GM18502 (cell line): ENCODE measurements at regions not wholly inside any gene's neighbourhood (a gene's known extent, or its start where the extent isn't known, plus 50 kb on each side); places are given as distances from the start of the nearest gene placed in this dataset.
"Not testable (repeated sequence)": the region's sequence is repeated elsewhere in the genome, so short reads cannot be mapped to it uniquely, and the experiment has no call there.

Experiments used
- ATAC-seq: cut with Tn5 transposase; IDR thresholded peaks from one replicate; pipeline ENCODE4 v1.9.1; 2021; ENCODE audit warnings: mild to moderate bottlenecking; ENCODE audit not compliant: unreplicated experiment, poor library complexity

GRCh38 chr14:49164074-49164473 is 422.1 kb downstream of the RPS29 start:
- ATAC-seq = no peak

- no peak for ATAC-seq
Observed at GRCh38 chr14:49160983-49161382, 425.2 kb downstream of the RPS29 start.

DNA sequence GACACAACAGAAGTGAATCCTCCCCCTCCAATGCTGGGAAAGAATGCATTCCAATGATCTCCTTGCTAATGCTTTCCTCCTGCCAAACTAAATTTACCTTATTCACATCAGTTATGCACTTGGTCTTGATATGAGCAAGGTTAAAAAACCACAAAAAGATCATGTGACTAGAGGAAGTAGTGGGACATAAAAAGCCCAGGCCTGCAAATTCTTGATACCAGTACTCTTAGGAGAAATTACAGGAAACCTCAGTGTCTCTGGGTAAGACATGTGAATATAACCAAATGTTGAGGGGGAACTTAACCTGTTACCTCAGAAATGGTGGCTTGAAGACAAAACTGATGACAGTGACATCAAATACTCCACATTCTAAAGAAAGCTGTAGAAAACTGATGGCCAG is 427.1 kb downstream of the RPS29 start:
- no peak for ATAC-seq

DNA sequence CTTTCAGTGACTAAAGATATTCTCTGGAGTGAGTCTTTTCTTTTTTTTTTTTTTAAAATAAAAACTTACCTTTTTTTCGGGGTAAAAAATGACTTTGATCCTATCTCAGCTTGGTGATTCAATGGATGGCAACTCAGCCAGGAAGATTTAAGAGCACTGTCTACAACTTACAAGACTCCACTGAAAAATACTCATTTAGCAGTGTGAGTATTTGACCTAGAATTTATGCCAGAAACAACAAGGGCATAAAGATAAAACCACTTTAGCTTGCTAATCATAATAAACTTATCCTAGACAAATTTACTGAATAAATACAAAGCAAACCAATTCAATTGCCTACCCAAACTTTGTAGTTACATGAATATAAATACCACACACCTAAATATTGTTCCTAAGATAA is 446.6 kb downstream of the RPS29 start:
- ATAC-seq = no peak

- ATAC-seq = no peak
Observed at GRCh38 chr14:49134940-49135339, 451.2 kb downstream of the RPS29 start.

- no peak for ATAC-seq
Observed at GRCh38 chr14:49121246-49121645, 464.9 kb downstream of the RPS29 start.

DNA sequence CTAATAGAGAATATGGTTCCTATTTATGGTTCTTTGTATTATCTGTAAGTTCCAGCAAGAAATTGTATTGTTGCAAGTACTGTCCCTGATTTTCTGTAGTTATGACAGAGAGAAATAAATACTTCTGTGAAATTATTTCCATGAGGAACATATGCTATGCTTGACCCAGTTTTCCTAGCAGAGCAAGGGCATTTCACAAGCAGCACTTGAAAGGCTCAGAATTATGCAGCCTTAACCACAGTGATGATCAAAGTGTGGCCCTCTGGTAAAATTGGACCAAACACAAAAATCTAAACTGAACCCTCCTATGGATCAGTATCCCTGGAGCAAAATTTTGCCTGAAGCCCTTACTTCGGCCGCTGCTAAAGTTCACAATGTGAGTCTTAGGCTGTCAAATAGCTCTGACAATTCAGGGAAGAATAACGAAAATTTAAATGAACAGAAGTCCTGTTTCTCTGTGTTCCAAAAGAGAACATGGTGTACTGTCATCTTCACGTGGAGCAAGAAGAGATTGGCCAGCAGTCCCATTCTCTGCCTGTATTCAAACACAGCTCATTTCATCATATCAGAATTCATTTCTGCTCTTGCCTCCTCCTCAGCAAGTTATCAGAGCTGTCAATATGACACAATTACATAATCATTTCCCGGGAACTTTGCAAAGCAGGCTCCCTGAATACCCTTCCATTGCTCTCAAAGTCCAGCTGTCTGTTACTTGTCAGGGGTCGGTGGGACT is 471.9 kb downstream of the RPS29 start:
- no peak for ATAC-seq

DNA sequence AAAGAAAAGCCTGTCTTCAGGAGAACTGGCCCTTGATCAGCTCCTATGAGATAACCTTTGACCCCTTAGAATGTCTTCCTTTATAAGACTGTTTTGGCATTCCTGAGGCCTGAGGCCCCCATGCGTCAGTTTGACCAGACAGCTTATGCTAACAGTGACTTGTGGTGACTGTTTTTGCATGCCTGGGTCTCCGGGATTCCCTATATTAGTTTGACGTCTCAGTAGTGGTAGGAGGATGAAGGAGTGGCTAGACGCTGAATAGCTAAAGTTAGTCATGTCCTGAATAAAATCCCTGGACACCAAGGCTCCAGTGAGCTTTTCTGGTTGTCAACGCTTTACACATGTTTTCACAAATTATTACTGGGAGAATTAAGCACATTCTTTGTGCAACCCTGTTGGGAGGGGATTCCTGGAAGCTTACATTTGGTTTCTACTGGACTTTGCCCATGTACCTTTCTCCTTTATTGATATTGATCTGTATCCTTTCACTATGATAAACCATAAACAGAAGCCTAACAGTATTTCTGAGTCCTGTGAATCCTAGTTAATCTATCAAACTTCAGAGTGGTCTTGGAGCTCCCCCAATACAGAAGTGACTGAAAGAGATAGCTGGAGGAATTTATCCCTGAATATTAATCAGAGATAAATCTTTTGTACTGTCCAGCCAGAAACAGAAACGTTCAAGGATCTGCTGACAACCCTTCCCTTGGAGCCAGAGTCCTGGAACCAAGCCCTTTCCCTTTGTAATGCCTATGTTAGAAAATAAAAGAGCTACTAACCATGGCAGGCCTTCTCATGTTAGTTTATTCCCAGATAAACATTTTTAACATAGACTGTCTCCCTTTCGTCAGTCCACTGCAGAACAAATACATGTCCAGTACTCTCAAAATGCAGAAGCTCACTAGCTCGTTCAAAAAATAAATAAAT is 479.2 kb downstream of the RPS29 start:
- ATAC-seq = no peak

GRCh38 chr14:49105956-49106355 is 480.2 kb downstream of the RPS29 start:
- ATAC-seq = no peak

GRCh38 chr14:49105512-49105911 is 480.7 kb downstream of the RPS29 start:
- ATAC-seq = no peak

- ATAC-seq = no peak
Observed at GRCh38 chr14:49092345-49092744, 493.8 kb downstream of the RPS29 start.

- no peak for ATAC-seq
Observed at GRCh38 chr14:49089107-49089506, 497.1 kb downstream of the RPS29 start.

DNA sequence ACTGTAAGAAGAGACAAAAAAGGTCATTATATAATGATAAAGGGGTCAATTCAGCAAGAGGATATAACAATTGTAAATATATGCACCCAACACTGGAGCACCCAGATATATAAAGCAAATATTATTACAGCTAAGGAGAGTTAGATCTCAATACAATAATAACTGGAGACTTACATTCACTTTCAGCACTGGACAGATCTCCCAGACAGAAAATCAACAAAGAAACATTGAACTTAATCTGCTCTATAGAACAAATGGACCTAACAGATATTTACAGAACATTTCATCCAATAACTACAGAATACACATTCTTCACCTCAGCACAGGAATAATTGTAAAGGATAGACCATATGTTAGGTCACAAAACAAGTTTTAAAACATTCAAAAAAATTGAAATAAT is 512.9 kb downstream of the RPS29 start:
- ATAC-seq = not testable (repeated sequence)

DNA sequence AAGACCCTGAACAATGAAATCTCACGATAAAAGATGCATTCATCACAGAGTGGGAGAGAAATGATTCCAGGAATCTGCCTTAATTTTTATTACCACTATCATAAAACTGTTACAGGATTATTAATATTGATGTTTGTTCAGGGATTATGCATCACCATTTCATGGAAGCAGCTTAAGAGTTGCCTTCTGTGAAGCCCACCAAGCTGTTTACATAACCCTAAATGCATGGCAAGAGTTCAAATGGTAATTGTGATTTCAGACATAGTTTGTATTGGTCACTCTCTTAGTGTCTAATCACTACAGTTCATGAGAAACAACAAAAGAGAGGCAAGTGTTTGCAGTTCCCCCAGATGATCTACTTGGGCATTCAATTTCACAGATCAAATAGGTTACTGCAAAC is 527.7 kb downstream of the RPS29 start:
- ATAC-seq = no peak

DNA sequence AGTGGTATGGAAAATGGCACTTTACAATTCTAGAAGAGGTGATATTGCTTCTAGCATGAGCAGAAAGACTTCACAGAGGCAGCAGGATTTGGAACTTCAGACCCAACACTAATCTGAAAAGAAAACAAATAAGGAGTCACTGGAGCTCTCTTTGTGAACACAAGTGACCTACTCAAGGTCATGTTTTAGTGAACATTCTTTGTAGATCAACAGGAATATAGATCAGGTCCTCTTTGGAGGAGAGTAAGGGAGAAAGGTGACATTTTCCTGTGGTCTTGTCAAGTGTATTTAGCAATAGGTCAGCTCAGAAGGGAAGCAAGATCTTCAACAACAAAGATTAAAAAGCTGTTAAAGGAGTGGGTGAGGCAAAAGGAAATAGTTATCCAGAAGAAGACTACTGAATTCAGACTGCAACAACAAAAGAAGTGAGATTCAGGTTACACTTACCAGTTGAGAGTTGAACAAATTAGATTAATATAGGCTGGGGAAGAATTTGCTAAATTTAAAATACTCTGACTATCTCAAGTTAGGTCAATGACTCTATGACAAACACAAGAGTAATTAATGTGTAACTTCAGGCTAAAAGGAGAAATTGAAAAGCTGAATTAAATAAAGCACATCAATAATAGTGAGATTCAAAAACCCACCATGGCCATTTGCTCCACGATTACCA is 528.2 kb downstream of the RPS29 start:
- no peak for ATAC-seq

GRCh38 chr14:49056021-49056420 is 530.2 kb downstream of the RPS29 start:
- ATAC-seq = no peak

GRCh38 chr14:49052521-49052920 is 533.7 kb downstream of the RPS29 start:
- no peak for ATAC-seq

DNA sequence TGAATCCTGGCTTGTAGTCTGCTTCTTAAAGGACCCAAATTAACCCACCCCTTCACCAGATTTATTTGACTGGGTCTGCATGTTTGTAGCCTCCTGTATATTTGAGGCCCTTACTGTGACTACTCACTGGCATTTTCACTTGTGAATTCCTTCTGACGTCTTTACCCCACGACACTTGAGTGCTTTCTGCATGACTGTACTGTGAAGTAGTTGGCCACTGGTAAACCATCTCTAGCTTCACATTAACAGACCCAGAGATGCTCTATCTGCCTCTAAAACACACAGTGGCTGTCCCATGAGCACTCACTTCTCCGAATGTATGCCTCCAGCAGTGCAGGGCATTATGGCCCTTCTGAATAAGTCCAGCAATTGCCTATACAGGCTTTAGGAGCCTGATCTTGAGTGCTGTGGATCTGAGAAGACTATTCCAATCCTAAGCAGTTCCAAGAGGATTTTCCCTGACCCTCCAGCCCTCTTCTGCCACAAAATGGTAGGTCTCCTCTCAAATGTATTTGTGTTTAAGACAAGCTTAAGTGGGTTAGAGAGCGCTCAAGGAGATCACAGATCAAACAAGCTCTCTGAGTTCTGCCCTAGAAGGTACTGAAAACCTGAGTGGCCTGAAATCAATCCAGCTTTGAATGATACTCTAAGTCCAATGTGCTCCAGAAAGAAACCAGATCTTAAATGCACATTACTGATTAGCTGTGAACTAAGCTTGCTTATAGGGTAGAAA is 534.7 kb downstream of the RPS29 start:
- no peak for ATAC-seq

- no peak for ATAC-seq
Observed at GRCh38 chr14:49050822-49051221, 535.4 kb downstream of the RPS29 start.

- ATAC-seq = no peak
Observed at GRCh38 chr14:49049711-49050110, 536.5 kb downstream of the RPS29 start.
